NCI-H345 (cell line): ENCODE measurements at regions not wholly inside any gene's neighbourhood (a gene's known extent, or its start where the extent isn't known, plus 50 kb on each side); places are given as distances from the start of the nearest gene placed in this dataset.

Experiments used
- DNase-seq: peaks from one replicate; lab custom pipeline; 2025; lab: John Stamatoyannopoulos, UW

DNA sequence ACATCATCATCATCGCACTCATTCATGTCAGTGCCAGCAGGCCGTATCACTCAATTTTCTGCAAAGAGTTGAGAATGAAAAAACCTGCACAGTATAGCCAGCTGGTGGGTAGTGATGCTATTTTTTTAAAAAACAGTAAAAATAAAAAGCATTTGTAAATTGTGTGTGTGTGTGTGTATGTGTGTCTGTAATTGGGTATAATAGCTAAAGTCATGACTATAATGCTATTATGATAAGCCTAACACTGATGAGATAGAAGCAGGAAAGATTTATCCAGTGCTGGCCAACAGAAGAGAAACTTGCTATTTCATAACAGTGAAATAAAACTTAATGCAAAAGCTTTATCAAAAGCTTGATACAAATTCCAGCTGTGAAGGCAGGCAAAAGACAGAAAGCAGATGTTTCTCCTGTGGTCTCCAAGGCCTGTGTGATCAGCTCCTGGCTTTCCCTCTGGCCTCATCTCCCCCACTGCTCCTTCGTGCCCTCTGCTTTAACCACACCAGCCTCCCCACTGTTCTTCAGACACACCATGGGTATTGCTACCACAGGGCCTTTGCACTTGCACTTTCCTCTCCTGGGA is 206.2 kb upstream of the IRX5 start:
- DNase-seq, result no peak

DNA sequence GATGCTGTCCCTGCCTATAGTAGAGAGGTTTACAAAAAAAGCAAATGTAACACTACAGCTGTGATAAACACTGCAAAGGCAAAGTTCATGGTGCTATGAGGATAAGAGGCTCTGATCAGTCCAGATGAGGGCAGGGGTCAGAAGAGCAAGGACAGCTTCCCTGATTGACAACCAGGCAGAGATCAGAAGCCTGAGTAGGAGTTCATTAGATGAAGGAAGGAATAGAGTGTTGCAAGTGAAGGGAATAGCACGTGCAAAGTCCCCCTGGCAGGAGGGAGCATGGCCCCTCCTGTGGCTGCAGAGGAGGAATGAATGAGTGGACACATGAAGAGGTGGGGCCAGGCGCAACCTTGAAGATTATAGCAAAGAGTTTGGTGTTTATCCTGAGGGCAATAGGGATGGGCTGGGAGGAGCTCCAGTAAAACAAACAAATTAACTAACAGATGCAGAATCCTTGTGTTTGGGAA is 208.4 kb upstream of the IRX5 start:
- no peak for DNase-seq

DNA sequence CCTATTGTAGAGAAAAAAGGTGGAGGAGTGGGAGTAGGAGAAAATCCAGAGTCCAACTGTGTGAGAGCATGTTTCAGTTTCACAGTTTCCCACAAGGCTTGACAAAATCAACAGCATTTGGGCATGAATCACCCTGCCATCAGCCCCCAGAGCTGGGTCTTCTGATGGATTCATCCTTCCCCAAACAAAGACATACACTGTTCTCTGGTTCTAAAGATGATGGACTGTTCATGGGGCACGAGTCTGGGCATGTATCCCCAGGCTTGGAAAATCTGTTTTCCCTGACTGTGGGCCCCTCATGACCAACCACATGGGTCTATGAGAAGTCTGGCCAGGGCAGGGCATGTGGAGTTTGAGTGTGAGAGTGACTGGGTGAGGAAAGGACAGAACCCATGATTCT is 210.4 kb upstream of the IRX5 start:
- no peak for DNase-seq

- DNase-seq, result no peak
Measured at GRCh38 chr16:54719624-54720023, 211.0 kb upstream of the IRX5 start.

DNA sequence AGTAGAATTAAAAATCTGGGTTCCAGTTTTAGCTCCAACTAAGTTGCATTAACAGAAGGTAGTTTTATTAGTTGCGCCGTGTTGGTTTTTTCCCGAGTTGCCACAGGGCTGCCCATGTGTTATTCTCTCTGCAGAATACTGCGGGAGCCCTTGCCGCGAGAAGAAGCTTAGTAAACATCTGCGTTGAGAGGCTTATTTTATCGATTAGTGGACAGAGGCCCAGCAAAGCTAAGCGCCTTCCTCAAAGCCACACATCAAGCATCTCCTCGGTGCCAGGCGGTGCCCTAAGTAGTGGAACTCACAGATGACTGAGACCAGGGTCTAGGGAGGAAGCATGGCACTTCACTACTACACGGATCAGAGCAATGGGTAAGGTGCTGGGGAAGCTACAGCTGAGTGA is 212.3 kb upstream of the IRX5 start:
- no peak for DNase-seq

DNA sequence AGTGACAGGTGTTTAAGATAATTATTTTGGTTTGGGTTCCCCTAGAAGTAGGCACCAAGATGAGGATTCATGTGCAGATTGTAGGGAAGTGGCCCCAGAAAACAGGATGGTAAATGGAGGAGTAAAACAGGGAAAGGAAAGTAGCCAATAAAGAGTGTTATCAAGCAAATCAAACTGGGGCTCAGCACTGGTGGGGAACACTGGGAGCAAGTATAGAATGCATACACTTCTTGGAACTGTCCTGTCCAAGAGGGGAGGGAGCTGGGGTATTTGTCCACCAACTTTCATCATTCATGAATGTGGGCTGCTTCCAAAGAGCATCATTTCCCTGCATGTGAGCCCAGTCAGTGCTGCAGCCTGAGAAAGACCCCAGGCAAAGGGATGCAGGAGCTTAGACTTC is 215.7 kb upstream of the IRX5 start:
- DNase-seq, result no peak

DNA sequence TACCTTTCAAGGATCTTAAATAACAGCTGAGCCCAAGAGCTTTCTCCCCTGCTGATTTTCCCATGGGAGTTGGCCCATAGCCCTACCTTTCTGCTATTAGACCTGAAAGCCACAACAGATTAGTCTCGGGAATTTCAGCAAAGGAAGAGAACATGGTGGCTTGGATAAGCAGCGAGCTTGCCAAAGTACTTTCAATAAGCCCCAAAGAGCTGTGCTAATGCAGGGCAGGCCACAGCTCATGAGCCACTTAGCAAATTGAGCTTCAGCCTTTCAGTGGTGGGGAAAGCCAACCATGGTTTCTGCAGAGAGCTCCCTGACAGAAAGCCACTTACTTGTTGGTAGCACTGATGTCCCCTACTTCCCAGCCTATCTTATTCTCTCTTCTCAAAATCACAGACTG is 217.8 kb upstream of the IRX5 start:
- DNase-seq, result no peak

GRCh38 chr16:54707813-54708212 is 222.9 kb upstream of the IRX5 start:
- no peak for DNase-seq

- no peak for DNase-seq
Measured at GRCh38 chr16:54706406-54706805, 224.3 kb upstream of the IRX5 start.

GRCh38 chr16:54703339-54703738 is 227.3 kb upstream of the IRX5 start:
- no peak for DNase-seq

DNA sequence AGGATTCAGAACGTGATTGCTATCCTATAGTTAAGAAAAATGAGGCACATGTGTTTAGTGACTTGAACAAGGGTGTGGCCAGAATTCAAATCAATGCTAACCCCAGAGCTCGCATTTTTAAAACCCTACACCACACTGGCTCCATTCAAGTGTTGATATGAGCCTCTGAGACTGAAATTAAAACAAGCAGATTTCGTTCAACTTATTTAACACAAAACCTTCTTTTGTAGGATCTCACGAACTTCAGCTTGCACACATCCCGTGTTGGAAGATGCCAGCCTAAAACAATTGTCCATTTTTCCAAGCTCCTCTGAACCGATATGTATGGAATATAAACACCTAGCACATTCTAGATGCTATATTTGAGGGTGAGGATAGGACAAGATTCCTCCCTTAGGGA is 231.0 kb upstream of the IRX5 start:
- DNase-seq, result no peak

DNA sequence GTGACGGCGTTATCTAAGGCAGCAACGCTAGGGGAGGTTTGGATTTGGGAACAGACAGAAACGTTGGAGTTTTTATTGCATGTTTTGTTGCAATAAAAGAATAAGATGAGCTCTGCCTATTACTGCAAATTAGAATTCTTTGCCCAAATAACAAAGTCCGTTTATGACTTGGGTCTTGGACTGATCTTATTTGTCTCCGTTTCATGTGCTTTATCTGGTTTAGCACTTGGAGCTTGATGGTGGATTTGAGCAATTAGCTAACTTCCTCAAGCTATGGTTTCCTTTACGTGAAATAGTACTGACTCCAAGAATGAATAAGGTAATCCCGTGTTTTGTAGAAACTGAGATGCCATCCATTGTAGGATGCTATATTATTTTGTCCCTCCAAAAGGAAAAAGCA is 233.0 kb upstream of the IRX5 start:
- DNase-seq, result no peak

GRCh38 chr16:54696970-54697369 is 233.7 kb upstream of the IRX5 start:
- no peak for DNase-seq

- no peak for DNase-seq
Measured at GRCh38 chr16:54696522-54696921, 234.1 kb upstream of the IRX5 start.

DNA sequence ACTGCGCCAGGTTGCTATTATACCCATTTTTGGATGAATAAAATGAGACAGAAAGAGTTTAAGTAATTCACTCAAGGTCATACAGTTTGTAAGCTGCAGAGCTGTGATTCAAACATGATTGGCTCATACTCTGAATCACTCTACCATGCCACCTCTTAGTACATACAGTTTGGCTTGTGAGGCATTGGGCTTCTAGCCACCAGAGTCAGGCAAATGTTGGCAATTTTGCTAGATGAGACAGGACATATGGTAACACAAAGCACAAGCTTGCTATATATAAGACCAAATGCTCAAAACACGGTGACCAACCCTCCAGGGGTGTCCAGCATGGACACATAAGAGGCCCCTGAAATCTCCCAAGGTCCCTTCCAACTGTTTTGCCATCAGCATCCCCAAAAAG is 236.0 kb upstream of the IRX5 start:
- DNase-seq, result no peak

GRCh38 chr16:54693864-54694263 is 236.8 kb upstream of the IRX5 start:
- DNase-seq, result no peak

DNA sequence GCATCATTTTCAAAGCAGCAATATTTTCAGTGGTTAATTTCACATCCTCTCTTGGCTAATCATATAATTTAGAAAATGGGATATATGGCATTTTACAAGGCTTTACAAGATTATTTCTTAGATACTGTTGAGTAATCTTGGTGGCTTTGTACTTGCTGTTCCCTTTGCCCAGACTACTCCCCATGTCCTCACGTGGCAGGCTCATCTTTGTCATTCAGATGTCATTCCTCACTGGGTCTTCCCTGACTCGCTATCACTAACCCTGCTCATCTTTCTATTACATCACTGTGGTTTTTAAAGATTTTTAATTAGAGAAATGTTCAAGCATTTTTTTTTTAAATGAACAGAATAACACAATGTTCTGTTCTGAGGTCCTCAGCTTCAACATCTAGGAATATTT is 240.0 kb upstream of the IRX5 start:
- no peak for DNase-seq

GRCh38 chr16:54690306-54690705 is 240.4 kb upstream of the IRX5 start:
- no peak for DNase-seq

- DNase-seq, result no peak
Measured at GRCh38 chr16:54689072-54689865, 241.4 kb upstream of the IRX5 start.

DNA sequence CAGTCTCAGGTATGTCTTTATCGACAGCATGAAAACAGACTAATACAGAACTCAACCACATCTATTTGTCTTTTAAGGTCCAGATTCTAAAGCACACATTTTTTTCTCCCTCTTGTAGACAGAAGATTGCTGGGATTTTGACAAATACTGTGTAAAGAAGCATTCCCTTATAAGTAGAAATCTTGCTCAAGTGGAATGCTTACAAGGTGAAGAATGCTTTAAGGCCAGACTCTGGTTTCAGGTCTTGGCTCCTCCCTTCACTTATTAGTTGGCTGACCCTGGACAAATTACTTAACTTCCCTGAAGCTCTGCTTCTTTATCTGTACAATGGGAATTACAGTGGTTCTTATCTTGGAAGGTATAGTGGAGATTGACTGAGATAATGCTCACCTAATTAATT is 242.3 kb upstream of the IRX5 start:
- DNase-seq, result no peak

- no peak for DNase-seq
Measured at GRCh38 chr16:54687043-54687899, 243.4 kb upstream of the IRX5 start.

DNA sequence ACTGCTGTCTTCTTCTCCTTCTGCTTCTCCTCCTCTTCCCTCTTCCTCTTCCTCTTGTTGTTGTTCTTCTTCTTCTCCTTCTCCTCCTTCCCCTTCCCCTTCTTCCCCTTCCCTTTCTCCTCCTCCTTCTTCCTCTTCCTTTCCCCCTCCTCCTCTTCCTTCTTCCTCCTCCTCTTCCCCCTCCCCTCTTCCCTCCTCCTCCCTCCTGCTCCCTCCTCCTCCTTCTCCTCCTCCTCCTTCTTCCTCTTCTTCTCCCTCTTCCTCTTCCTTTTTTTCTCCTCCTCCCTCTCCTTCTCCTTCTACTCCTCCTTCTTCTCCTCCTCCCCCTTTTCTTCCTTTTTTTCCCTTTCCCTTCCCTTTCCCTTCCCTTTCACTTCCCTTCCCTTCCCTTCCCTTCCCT is 245.0 kb upstream of the IRX5 start:
- DNase-seq, result no peak

- DNase-seq, result no peak
Measured at GRCh38 chr16:54679531-54679930, 251.1 kb upstream of the IRX5 start.
